ENCODE measurements at regions not wholly inside any gene's neighbourhood (a gene's known extent, or its start where the extent isn't known, plus 50 kb on each side); places are given as distances from the start of the nearest gene placed in this dataset.

- TF ChIP-seq, protein P1, sequence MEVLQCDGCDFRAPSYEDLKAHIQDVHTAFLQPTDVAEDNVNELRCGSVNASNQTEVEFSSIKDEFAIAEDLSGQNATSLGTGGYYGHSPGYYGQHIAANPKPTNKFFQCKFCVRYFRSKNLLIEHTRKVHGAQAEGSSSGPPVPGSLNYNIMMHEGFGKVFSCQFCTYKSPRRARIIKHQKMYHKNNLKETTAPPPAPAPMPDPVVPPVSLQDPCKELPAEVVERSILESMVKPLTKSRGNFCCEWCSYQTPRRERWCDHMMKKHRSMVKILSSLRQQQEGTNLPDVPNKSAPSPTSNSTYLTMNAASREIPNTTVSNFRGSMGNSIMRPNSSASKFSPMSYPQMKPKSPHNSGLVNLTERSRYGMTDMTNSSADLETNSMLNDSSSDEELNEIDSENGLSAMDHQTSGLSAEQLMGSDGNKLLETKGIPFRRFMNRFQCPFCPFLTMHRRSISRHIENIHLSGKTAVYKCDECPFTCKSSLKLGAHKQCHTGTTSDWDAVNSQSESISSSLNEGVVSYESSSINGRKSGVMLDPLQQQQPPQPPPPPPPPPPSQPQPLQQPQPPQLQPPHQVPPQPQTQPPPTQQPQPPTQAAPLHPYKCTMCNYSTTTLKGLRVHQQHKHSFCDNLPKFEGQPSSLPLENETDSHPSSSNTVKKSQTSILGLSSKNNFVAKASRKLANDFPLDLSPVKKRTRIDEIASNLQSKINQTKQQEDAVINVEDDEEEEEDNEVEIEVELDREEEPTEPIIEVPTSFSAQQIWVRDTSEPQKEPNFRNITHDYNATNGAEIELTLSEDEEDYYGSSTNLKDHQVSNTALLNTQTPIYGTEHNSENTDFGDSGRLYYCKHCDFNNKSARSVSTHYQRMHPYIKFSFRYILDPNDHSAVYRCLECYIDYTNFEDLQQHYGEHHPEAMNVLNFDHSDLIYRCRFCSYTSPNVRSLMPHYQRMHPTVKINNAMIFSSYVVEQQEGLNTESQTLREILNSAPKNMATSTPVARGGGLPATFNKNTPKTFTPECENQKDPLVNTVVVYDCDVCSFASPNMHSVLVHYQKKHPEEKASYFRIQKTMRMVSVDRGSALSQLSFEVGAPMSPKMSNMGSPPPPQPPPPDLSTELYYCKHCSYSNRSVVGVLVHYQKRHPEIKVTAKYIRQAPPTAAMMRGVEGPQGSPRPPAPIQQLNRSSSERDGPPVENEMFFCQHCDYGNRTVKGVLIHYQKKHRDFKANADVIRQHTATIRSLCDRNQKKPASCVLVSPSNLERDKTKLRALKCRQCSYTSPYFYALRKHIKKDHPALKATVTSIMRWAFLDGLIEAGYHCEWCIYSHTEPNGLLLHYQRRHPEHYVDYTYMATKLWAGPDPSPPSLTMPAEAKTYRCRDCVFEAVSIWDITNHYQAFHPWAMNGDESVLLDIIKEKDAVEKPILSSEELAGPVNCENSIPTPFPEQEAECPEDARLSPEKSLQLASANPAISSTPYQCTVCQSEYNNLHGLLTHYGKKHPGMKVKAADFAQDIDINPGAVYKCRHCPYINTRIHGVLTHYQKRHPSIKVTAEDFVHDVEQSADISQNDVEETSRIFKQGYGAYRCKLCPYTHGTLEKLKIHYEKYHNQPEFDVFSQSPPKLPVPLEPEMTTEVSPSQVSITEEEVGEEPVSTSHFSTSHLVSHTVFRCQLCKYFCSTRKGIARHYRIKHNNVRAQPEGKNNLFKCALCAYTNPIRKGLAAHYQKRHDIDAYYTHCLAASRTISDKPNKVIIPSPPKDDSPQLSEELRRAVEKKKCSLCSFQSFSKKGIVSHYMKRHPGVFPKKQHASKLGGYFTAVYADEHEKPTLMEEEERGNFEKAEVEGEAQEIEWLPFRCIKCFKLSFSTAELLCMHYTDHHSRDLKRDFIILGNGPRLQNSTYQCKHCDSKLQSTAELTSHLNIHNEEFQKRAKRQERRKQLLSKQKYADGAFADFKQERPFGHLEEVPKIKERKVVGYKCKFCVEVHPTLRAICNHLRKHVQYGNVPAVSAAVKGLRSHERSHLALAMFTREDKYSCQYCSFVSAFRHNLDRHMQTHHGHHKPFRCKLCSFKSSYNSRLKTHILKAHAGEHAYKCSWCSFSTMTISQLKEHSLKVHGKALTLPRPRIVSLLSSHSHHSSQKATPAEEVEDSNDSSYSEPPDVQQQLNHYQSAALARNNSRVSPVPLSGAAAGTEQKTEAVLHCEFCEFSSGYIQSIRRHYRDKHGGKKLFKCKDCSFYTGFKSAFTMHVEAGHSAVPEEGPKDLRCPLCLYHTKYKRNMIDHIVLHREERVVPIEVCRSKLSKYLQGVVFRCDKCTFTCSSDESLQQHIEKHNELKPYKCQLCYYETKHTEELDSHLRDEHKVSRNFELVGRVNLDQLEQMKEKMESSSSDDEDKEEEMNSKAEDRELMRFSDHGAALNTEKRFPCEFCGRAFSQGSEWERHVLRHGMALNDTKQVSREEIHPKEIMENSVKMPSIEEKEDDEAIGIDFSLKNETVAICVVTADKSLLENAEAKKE (CRISPR knock-in tag; IDR thresholded peaks at IDR 0.05): no peak
Measured at GRCh38 chr16:58884141-58884540, 150.0 kb upstream of the GOT2 start (continued).

DNA sequence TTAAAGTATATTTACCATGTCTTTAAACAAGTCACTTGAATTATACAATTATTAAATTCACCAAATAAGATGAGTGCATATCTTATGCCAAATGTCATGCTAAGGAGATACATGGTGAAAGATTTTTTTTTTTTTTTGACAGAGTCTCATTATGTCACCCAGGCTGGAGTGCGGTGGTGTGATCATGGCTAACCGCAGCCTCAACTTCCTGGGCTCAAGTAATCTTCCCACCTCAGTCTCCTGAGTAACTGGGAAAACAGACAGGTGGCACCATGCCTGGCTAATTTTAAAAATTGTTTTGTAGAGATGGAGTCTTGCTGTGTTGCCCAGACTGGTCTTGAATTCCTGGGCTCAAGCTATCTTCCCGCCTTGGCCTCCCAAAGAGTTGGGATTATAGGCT lies 149.0 kb upstream of the GOT2 start:
- Mint-ChIP-seq H3K4me3 (no peak overlapping the region), H3K27me3 (ENCODE audit: insufficient read depth, low read depth, poor library complexity) (peaks cover 4% of the 10 kb centered on the region), H3K4me1 (no peaks in the 10 kb centered on the region), H3K9me3 (peaks cover 25% of the 10 kb centered on the region), H3K36me3 (ENCODE audit: low read depth) (peaks cover 23% of the 10 kb centered on the region), H3K27ac (no peak overlapping the region)
- Histone ChIP-seq H3K27ac (ENCODE audit: low read depth) (no peak overlapping the region), H3K4me1 (ENCODE audit: insufficient read depth) (no peaks in the 10 kb centered on the region), H3K27me3 (ENCODE audit: insufficient read depth) (no peaks in the 10 kb centered on the region), H3K9me2 (ENCODE audit: insufficient read depth) (no peaks in the 10 kb centered on the region; the same call in 1 of the 2 replicates), H3K79me2 (replicated peaks; ENCODE audit: insufficient read depth) (no peaks in the 10 kb centered on the region), H4K20me1 (replicated peaks; ENCODE audit: insufficient read depth) (no peaks in the 10 kb centered on the region), H3K4me2 (no peak overlapping the region), H3F3A (replicated peaks; ENCODE audit: low read depth) (no peaks in the 10 kb centered on the region), H3K4me3 (no peak overlapping the region), H3K36me3 (ENCODE audit: insufficient read depth) (peaks cover 6% of the 10 kb centered on the region), H2AFZ (no peak overlapping the region)
- ATAC-seq: no peak
- TF ChIP-seq ETS1 (IDR thresholded peaks at IDR 0.05) (no peak), ZNF331 (CRISPR knock-in tag; IDR thresholded peaks at IDR 0.05; ENCODE audit: low read depth) (no peak), CREB1 (CRISPR knock-in tag; IDR thresholded peaks at IDR 0.05; ENCODE audit: low read depth) (no peak), ZNF114 (CRISPR knock-in tag; IDR thresholded peaks at IDR 0.05) (no peak)
- no peak for DNase-seq (ENCODE audit: low spot score)
